Activated CD4-positive, alpha-beta T cell treated with anti-CD3 and anti-CD28 coated beads, Interleukin-2, amount 10 ng/mL, durations not matched to agents 7 days and 5 days (primary cell): ENCODE measurements at regions not wholly inside any gene's neighbourhood (a gene's known extent, or its start where the extent isn't known, plus 50 kb on each side); places are given as distances from the start of the nearest gene placed in this dataset.

Experiments
- CTCF ChIA-PET: fragments of 350-600 bp; sonication (Branson Sonifier 250); formaldehyde crosslinking; loops from one replicate; lab custom pipeline; 2021; ENCODE audit warnings: antibody characterized with exemption; lab: Charles Lee
- POLR2A ChIA-PET: fragments of 350-600 bp; sonication (Branson Sonifier 250); formaldehyde crosslinking; loops from one replicate; lab custom pipeline; 2021; ENCODE audit warnings: antibody characterized with exemption; lab: Charles Lee
- DNase-seq: peaks from one replicate; pipeline ENCODE4 v3.0.0-alpha.2; 2020
- H3K27ac Mint-ChIP-seq: one replicate; pipeline ENCODE4 v1.8.0; 2021; ENCODE audit warnings: mild to moderate bottlenecking, moderate library complexity, mixed read lengths
- H3K27me3 Mint-ChIP-seq: one replicate; pipeline ENCODE4 v1.8.0; 2021; ENCODE audit warnings: mixed read lengths
- H3K36me3 Mint-ChIP-seq: one replicate; pipeline ENCODE4 v1.8.0; 2021; ENCODE audit warnings: low read depth, mixed read lengths
- H3K4me1 Mint-ChIP-seq: one replicate; pipeline ENCODE4 v1.8.0; 2021; ENCODE audit warnings: mixed read lengths
- H3K4me3 Mint-ChIP-seq: one replicate; pipeline ENCODE4 v1.8.0; 2021; ENCODE audit warnings: mild to moderate bottlenecking, moderate library complexity, mixed read lengths
- H3K9me3 Mint-ChIP-seq: one replicate; pipeline ENCODE4 v1.8.0; 2021; ENCODE audit warnings: mixed read lengths

- H3K9me3 Mint-ChIP-seq, result no peaks in the 10 kb centered on the region
- H3K27me3 Mint-ChIP-seq, result no peaks in the 10 kb centered on the region
- no peaks in the 10 kb centered on the region for H3K4me1 Mint-ChIP-seq
- H3K4me3 Mint-ChIP-seq, result no peak overlapping the region
- no peaks in the 10 kb centered on the region for H3K36me3 Mint-ChIP-seq
- POLR2A ChIA-PET, result no interaction called here
- CTCF ChIA-PET, result no interaction called here
- no peak overlapping the region for H3K27ac Mint-ChIP-seq
- DNase-seq, result no peak
These were observed 286.0 kb downstream of the PLA2G4A start for GRCh38 chr1:187114792-187115191.

- no peaks in the 10 kb centered on the region for H3K9me3 Mint-ChIP-seq
- ChIA-PET CTCF (no interaction called here), POLR2A (no interaction called here)
- no peak overlapping the region for H3K4me3 Mint-ChIP-seq
- no peaks in the 10 kb centered on the region for H3K4me1 Mint-ChIP-seq
- DNase-seq, result no peak
- no peaks in the 10 kb centered on the region for H3K36me3 Mint-ChIP-seq
- no peaks in the 10 kb centered on the region for H3K27me3 Mint-ChIP-seq
- H3K27ac Mint-ChIP-seq, result no peak overlapping the region
These were observed 292.9 kb downstream of the PLA2G4A start for GRCh38 chr1:187121661-187122060.

- Mint-ChIP-seq H3K4me3 (no peak overlapping the region), H3K4me1 (no peaks in the 10 kb centered on the region), H3K27me3 (no peaks in the 10 kb centered on the region), H3K9me3 (no peaks in the 10 kb centered on the region), H3K27ac (no peak overlapping the region), H3K36me3 (no peaks in the 10 kb centered on the region)
- no peak for DNase-seq
- ChIA-PET POLR2A (no interaction called here), CTCF (no interaction called here)
These were observed 293.8 kb downstream of the PLA2G4A start for GRCh38 chr1:187122566-187122965.

GRCh38 chr1:187129132-187129531 is 300.4 kb downstream of the PLA2G4A start:
- CTCF ChIA-PET, result no interaction called here
- H3K9me3 Mint-ChIP-seq, result no peaks in the 10 kb centered on the region

GRCh38 chr1:187143783-187144182 is 315.0 kb downstream of the PLA2G4A start:
- Mint-ChIP-seq H3K4me3 (no peak overlapping the region), H3K27ac (no peak overlapping the region), H3K4me1 (no peaks in the 10 kb centered on the region), H3K36me3 (no peaks in the 10 kb centered on the region), H3K27me3 (no peaks in the 10 kb centered on the region), H3K9me3 (peaks cover 3% of the 10 kb centered on the region)
- ChIA-PET CTCF (no interaction called here), POLR2A (no interaction called here)
- DNase-seq, result no peak

More at GRCh38 chr1:187129132-187129531, 300.4 kb downstream of the PLA2G4A start:
- H3K4me1 Mint-ChIP-seq, result peaks cover 4% of the 10 kb centered on the region
- H3K36me3 Mint-ChIP-seq, result no peaks in the 10 kb centered on the region
- no peak overlapping the region for H3K4me3 Mint-ChIP-seq
- POLR2A ChIA-PET, result no interaction called here
- H3K27ac Mint-ChIP-seq, result no peak overlapping the region
- no peak for DNase-seq
- no peaks in the 10 kb centered on the region for H3K27me3 Mint-ChIP-seq

- no peaks in the 10 kb centered on the region for H3K4me1 Mint-ChIP-seq
- no peak for DNase-seq
- H3K4me3 Mint-ChIP-seq, result no peak overlapping the region
- H3K9me3 Mint-ChIP-seq, result peaks cover 14% of the 10 kb centered on the region
- H3K27ac Mint-ChIP-seq, result no peak overlapping the region
- ChIA-PET POLR2A (no interaction called here), CTCF (no interaction called here)
- no peaks in the 10 kb centered on the region for H3K36me3 Mint-ChIP-seq
- H3K27me3 Mint-ChIP-seq, result no peaks in the 10 kb centered on the region
These were observed 317.6 kb downstream of the PLA2G4A start for GRCh38 chr1:187146388-187146787.

GRCh38 chr1:187151555-187151954 is 322.8 kb downstream of the PLA2G4A start:
- H3K4me3 Mint-ChIP-seq, result no peak overlapping the region
- peaks cover 6% of the 10 kb centered on the region for H3K36me3 Mint-ChIP-seq
- no peak overlapping the region for H3K27ac Mint-ChIP-seq
- ChIA-PET CTCF (no interaction called here), POLR2A (no interaction called here)
- no peaks in the 10 kb centered on the region for H3K4me1 Mint-ChIP-seq
- DNase-seq, result no peak
- H3K9me3 Mint-ChIP-seq, result peaks cover 24% of the 10 kb centered on the region
- no peaks in the 10 kb centered on the region for H3K27me3 Mint-ChIP-seq

- H3K27me3 Mint-ChIP-seq, result no peaks in the 10 kb centered on the region
- no peak overlapping the region for H3K27ac Mint-ChIP-seq
- peaks cover 6% of the 10 kb centered on the region for H3K36me3 Mint-ChIP-seq
- POLR2A ChIA-PET, result no interaction called here
- peaks cover 24% of the 10 kb centered on the region for H3K9me3 Mint-ChIP-seq
- H3K4me3 Mint-ChIP-seq, result no peak overlapping the region
- CTCF ChIA-PET, result no interaction called here
- no peak for DNase-seq
- H3K4me1 Mint-ChIP-seq, result peaks cover 5% of the 10 kb centered on the region
These were observed 324.3 kb downstream of the PLA2G4A start for GRCh38 chr1:187153047-187153446.

- ChIA-PET CTCF (no interaction called here), POLR2A (no interaction called here)
- Mint-ChIP-seq H3K4me3 (no peak overlapping the region), H3K36me3 (peaks cover 6% of the 10 kb centered on the region), H3K27ac (no peak overlapping the region), H3K4me1 (peaks cover 5% of the 10 kb centered on the region), H3K27me3 (no peaks in the 10 kb centered on the region), H3K9me3 (peaks cover 10% of the 10 kb centered on the region)
- no peak for DNase-seq
These were observed 328.4 kb downstream of the PLA2G4A start for GRCh38 chr1:187157115-187157514.

GRCh38 chr1:187157552-187157951 is 328.8 kb downstream of the PLA2G4A start:
- Mint-ChIP-seq H3K9me3 (peaks cover 9% of the 10 kb centered on the region), H3K27me3 (no peaks in the 10 kb centered on the region), H3K27ac (no peak overlapping the region), H3K4me3 (no peak overlapping the region), H3K36me3 (peaks cover 5% of the 10 kb centered on the region), H3K4me1 (peaks cover 5% of the 10 kb centered on the region)
- ChIA-PET POLR2A (no interaction called here), CTCF (no interaction called here)
- no peak for DNase-seq

GRCh38 chr1:187167555-187167954 is 338.8 kb downstream of the PLA2G4A start:
- no peaks in the 10 kb centered on the region for H3K36me3 Mint-ChIP-seq
- ChIA-PET POLR2A (no interaction called here), CTCF (no interaction called here)
- no peak overlapping the region for H3K4me3 Mint-ChIP-seq
- no peak overlapping the region for H3K27ac Mint-ChIP-seq
- no peak for DNase-seq
- H3K27me3 Mint-ChIP-seq, result no peaks in the 10 kb centered on the region
- H3K4me1 Mint-ChIP-seq, result no peaks in the 10 kb centered on the region
- H3K9me3 Mint-ChIP-seq, result peaks cover 17% of the 10 kb centered on the region

- CTCF ChIA-PET, result no interaction called here
- POLR2A ChIA-PET, result no interaction called here
- H3K9me3 Mint-ChIP-seq, result peaks cover 19% of the 10 kb centered on the region
- no peaks in the 10 kb centered on the region for H3K4me1 Mint-ChIP-seq
- no peaks in the 10 kb centered on the region for H3K36me3 Mint-ChIP-seq
- no peak for DNase-seq
- H3K27ac Mint-ChIP-seq, result no peak overlapping the region
- no peaks in the 10 kb centered on the region for H3K27me3 Mint-ChIP-seq
- no peak overlapping the region for H3K4me3 Mint-ChIP-seq
These were observed 339.5 kb downstream of the PLA2G4A start for GRCh38 chr1:187168297-187168696.

GRCh38 chr1:187185389-187185788 is 356.6 kb downstream of the PLA2G4A start:
- Mint-ChIP-seq H3K9me3 (peaks cover 11% of the 10 kb centered on the region), H3K27ac (no peak overlapping the region), H3K36me3 (peaks cover 4% of the 10 kb centered on the region), H3K27me3 (no peaks in the 10 kb centered on the region), H3K4me3 (no peak overlapping the region), H3K4me1 (no peaks in the 10 kb centered on the region)
- ChIA-PET CTCF (interaction anchor here (0.6 kb wide), 1 partner anchor 82 kb away, joined by 4 read pairs; no protein-coding TSS in a partner anchor), POLR2A (no interaction called here)
- no peak for DNase-seq

GRCh38 chr1:187197685-187198084 is 368.9 kb downstream of the PLA2G4A start:
- H3K36me3 Mint-ChIP-seq, result no peaks in the 10 kb centered on the region
- ChIA-PET CTCF (no interaction called here), POLR2A (no interaction called here)
- no peak overlapping the region for H3K4me3 Mint-ChIP-seq
- no peak overlapping the region for H3K27ac Mint-ChIP-seq
- H3K27me3 Mint-ChIP-seq, result no peaks in the 10 kb centered on the region
- peaks cover 3% of the 10 kb centered on the region for H3K9me3 Mint-ChIP-seq
- no peak for DNase-seq
- no peaks in the 10 kb centered on the region for H3K4me1 Mint-ChIP-seq
